ENCODE measurements at regions not wholly inside any gene's neighbourhood (a gene's known extent, or its start where the extent isn't known, plus 50 kb on each side); places are given as distances from the start of the nearest gene placed in this dataset.

- TF ChIP-seq HOXD13 (CRISPR knock-in tag; IDR thresholded peaks at IDR 0.05; ENCODE audit: borderline replicate concordance): no peak
- TF ChIP-seq BCL11B (tag by site-specific recombination; IDR thresholded peaks at IDR 0.05; ENCODE audit: low read depth): no peak
- no peak for TF ChIP-seq ZNF354C (tag by site-specific recombination; IDR thresholded peaks at IDR 0.05; ENCODE audit: borderline replicate concordance, low read depth)
- TF ChIP-seq ZNF433 (tag by site-specific recombination; IDR thresholded peaks at IDR 0.05; ENCODE audit: low read depth): no peak
Observed at GRCh38 chrX:44784241-44784640, 59.6 kb upstream of the DUSP21 start.
